ENCODE measurements at regions not wholly inside any gene's neighbourhood (a gene's known extent, or its start where the extent isn't known, plus 50 kb on each side); places are given as distances from the start of the nearest gene placed in this dataset.
"Not testable (repeated sequence)": the region's sequence is repeated elsewhere in the genome, so short reads cannot be mapped to it uniquely, and the experiment has no call there.

GRCh38 chr10:29733323-29733722 is 98.6 kb upstream of the SVIL start:
- Histone ChIP-seq H3K36me3 (ENCODE audit: control insufficient read depth, insufficient read depth, low read length) (no peaks in the 10 kb centered on the region), H3K4me1 (ENCODE audit: control insufficient read depth, insufficient read depth, low read length) (peaks cover 42% of the 10 kb centered on the region), H3K27me3 (ENCODE audit: control insufficient read depth, insufficient read depth, low read length) (peaks cover 33% of the 10 kb centered on the region), H3K9me3 (ENCODE audit: control insufficient read depth, insufficient read depth, low read length) (no peaks in the 10 kb centered on the region), H3K4me3 (ENCODE audit: low read depth, low read length) (no peak overlapping the region), H3K9ac (ENCODE audit: low read depth, low read length) (no peak overlapping the region), H3K27ac (ENCODE audit: low read depth, low read length) (no peak overlapping the region)

GRCh38 chr10:29732918-29733317 is 98.1 kb upstream of the SVIL start:
- H3K9me3 ChIP-seq (ENCODE audit: control insufficient read depth, insufficient read depth, low read length) = no peaks in the 10 kb centered on the region
- no peaks in the 10 kb centered on the region for H3K36me3 ChIP-seq (ENCODE audit: control insufficient read depth, insufficient read depth, low read length)
- no peak overlapping the region for H3K9ac ChIP-seq (ENCODE audit: low read depth, low read length)
- no peak overlapping the region for H3K27ac ChIP-seq (ENCODE audit: low read depth, low read length)
- H3K27me3 ChIP-seq (ENCODE audit: control insufficient read depth, insufficient read depth, low read length) = peaks cover 33% of the 10 kb centered on the region
- H3K4me1 ChIP-seq (ENCODE audit: control insufficient read depth, insufficient read depth, low read length) = peaks cover 46% of the 10 kb centered on the region
- no peak overlapping the region for H3K4me3 ChIP-seq (ENCODE audit: low read depth, low read length)

- Histone ChIP-seq H3K36me3 (ENCODE audit: control insufficient read depth, insufficient read depth, low read length) (no peaks in the 10 kb centered on the region), H3K9me3 (ENCODE audit: control insufficient read depth, insufficient read depth, low read length) (no peaks in the 10 kb centered on the region), H3K27ac (ENCODE audit: low read depth, low read length) (no peak overlapping the region), H3K4me1 (ENCODE audit: control insufficient read depth, insufficient read depth, low read length) (peaks cover 46% of the 10 kb centered on the region), H3K4me3 (ENCODE audit: low read depth, low read length) (no peak overlapping the region), H3K9ac (ENCODE audit: low read depth, low read length) (no peak overlapping the region), H3K27me3 (ENCODE audit: control insufficient read depth, insufficient read depth, low read length) (peaks cover 24% of the 10 kb centered on the region)
These were observed 97.0 kb upstream of the SVIL start for GRCh38 chr10:29731760-29732159.

GRCh38 chr10:29730969-29731368 is 96.2 kb upstream of the SVIL start:
- no peaks in the 10 kb centered on the region for H3K9me3 ChIP-seq (ENCODE audit: control insufficient read depth, insufficient read depth, low read length)
- no peak overlapping the region for H3K9ac ChIP-seq (ENCODE audit: low read depth, low read length)
- no peak overlapping the region for H3K4me3 ChIP-seq (ENCODE audit: low read depth, low read length)
- H3K27me3 ChIP-seq (ENCODE audit: control insufficient read depth, insufficient read depth, low read length) = peaks cover 19% of the 10 kb centered on the region
- no peak overlapping the region for H3K27ac ChIP-seq (ENCODE audit: low read depth, low read length)
- H3K4me1 ChIP-seq (ENCODE audit: control insufficient read depth, insufficient read depth, low read length) = peaks cover 46% of the 10 kb centered on the region
- H3K36me3 ChIP-seq (ENCODE audit: control insufficient read depth, insufficient read depth, low read length) = no peaks in the 10 kb centered on the region

GRCh38 chr10:29730458-29730857 is 95.7 kb upstream of the SVIL start:
- peaks cover 19% of the 10 kb centered on the region for H3K27me3 ChIP-seq (ENCODE audit: control insufficient read depth, insufficient read depth, low read length)
- H3K36me3 ChIP-seq (ENCODE audit: control insufficient read depth, insufficient read depth, low read length) = no peaks in the 10 kb centered on the region
- no peak overlapping the region for H3K27ac ChIP-seq (ENCODE audit: low read depth, low read length)
- no peaks in the 10 kb centered on the region for H3K9me3 ChIP-seq (ENCODE audit: control insufficient read depth, insufficient read depth, low read length)
- no peak overlapping the region for H3K4me3 ChIP-seq (ENCODE audit: low read depth, low read length)
- H3K4me1 ChIP-seq (ENCODE audit: control insufficient read depth, insufficient read depth, low read length) = peaks cover 46% of the 10 kb centered on the region
- no peak overlapping the region for H3K9ac ChIP-seq (ENCODE audit: low read depth, low read length)

- H3K27ac ChIP-seq (ENCODE audit: low read depth, low read length) = peak overlapping the region; percentile 81
- H3K27me3 ChIP-seq (ENCODE audit: control insufficient read depth, insufficient read depth, low read length) = peaks cover 3% of the 10 kb centered on the region
- no peaks in the 10 kb centered on the region for H3K36me3 ChIP-seq (ENCODE audit: control insufficient read depth, insufficient read depth, low read length)
- no peaks in the 10 kb centered on the region for H3K9me3 ChIP-seq (ENCODE audit: control insufficient read depth, insufficient read depth, low read length)
- H3K9ac ChIP-seq (ENCODE audit: low read depth, low read length) = 0 out of 2 replicates have a peak overlapping the region, but pooled peaks have one; percentile 10
- peak overlapping the region; percentile 31; the same call in 1 of the 2 replicates for H3K4me3 ChIP-seq (ENCODE audit: low read depth, low read length)
- H3K4me1 ChIP-seq (ENCODE audit: control insufficient read depth, insufficient read depth, low read length) = peaks cover 43% of the 10 kb centered on the region
These were observed 93.8 kb upstream of the SVIL start for GRCh38 chr10:29728541-29729049.

GRCh38 chr10:29725927-29726326 is 91.2 kb upstream of the SVIL start:
- not testable (repeated sequence) for H3K36me3 ChIP-seq (ENCODE audit: control insufficient read depth, insufficient read depth, low read length); H3K27me3 ChIP-seq (ENCODE audit: control insufficient read depth, insufficient read depth, low read length); H3K9me3 ChIP-seq (ENCODE audit: control insufficient read depth, insufficient read depth, low read length); H3K4me3 ChIP-seq (ENCODE audit: low read depth, low read length); H3K9ac ChIP-seq (ENCODE audit: low read depth, low read length); H3K27ac ChIP-seq (ENCODE audit: low read depth, low read length)
- H3K4me1 ChIP-seq (ENCODE audit: control insufficient read depth, insufficient read depth, low read length) = peaks cover 23% of the 10 kb centered on the region

- Histone ChIP-seq H3K27ac (ENCODE audit: low read depth, low read length) (no peak overlapping the region), H3K36me3 (ENCODE audit: control insufficient read depth, insufficient read depth, low read length) (no peaks in the 10 kb centered on the region), H3K9me3 (ENCODE audit: control insufficient read depth, insufficient read depth, low read length) (peaks cover 2% of the 10 kb centered on the region; the same call in 1 of the 2 replicates), H3K4me1 (ENCODE audit: control insufficient read depth, insufficient read depth, low read length) (peaks cover 20% of the 10 kb centered on the region), H3K4me3 (ENCODE audit: low read depth, low read length) (no peak overlapping the region), H3K27me3 (ENCODE audit: control insufficient read depth, insufficient read depth, low read length) (no peaks in the 10 kb centered on the region), H3K9ac (ENCODE audit: low read depth, low read length) (no peak overlapping the region)
These were observed 90.5 kb upstream of the SVIL start for GRCh38 chr10:29725133-29725720.

- Histone ChIP-seq H3K27ac (ENCODE audit: low read depth, low read length) (no peak overlapping the region), H3K4me1 (ENCODE audit: control insufficient read depth, insufficient read depth, low read length) (peaks cover 15% of the 10 kb centered on the region), H3K9ac (ENCODE audit: low read depth, low read length) (no peak overlapping the region), H3K36me3 (ENCODE audit: control insufficient read depth, insufficient read depth, low read length) (no peaks in the 10 kb centered on the region), H3K27me3 (ENCODE audit: control insufficient read depth, insufficient read depth, low read length) (no peaks in the 10 kb centered on the region), H3K4me3 (ENCODE audit: low read depth, low read length) (no peak overlapping the region), H3K9me3 (ENCODE audit: control insufficient read depth, insufficient read depth, low read length) (peaks cover 10% of the 10 kb centered on the region)
These were observed 89.0 kb upstream of the SVIL start for GRCh38 chr10:29723726-29724125.

GRCh38 chr10:29722777-29723176 is 88.0 kb upstream of the SVIL start:
- Histone ChIP-seq H3K9me3 (ENCODE audit: control insufficient read depth, insufficient read depth, low read length) (peaks cover 10% of the 10 kb centered on the region), H3K4me1 (ENCODE audit: control insufficient read depth, insufficient read depth, low read length) (peaks cover 5% of the 10 kb centered on the region; the same call in 1 of the 2 replicates), H3K4me3 (ENCODE audit: low read depth, low read length) (no peak overlapping the region), H3K27ac (ENCODE audit: low read depth, low read length) (no peak overlapping the region), H3K27me3 (ENCODE audit: control insufficient read depth, insufficient read depth, low read length) (no peaks in the 10 kb centered on the region), H3K9ac (ENCODE audit: low read depth, low read length) (no peak overlapping the region), H3K36me3 (ENCODE audit: control insufficient read depth, insufficient read depth, low read length) (no peaks in the 10 kb centered on the region)

- Histone ChIP-seq H3K9me3 (ENCODE audit: control insufficient read depth, insufficient read depth, low read length) (peaks cover 10% of the 10 kb centered on the region), H3K36me3 (ENCODE audit: control insufficient read depth, insufficient read depth, low read length) (no peaks in the 10 kb centered on the region), H3K4me1 (ENCODE audit: control insufficient read depth, insufficient read depth, low read length) (no peaks in the 10 kb centered on the region), H3K9ac (ENCODE audit: low read depth, low read length) (no peak overlapping the region), H3K27ac (ENCODE audit: low read depth, low read length) (no peak overlapping the region), H3K27me3 (ENCODE audit: control insufficient read depth, insufficient read depth, low read length) (no peaks in the 10 kb centered on the region), H3K4me3 (ENCODE audit: low read depth, low read length) (no peak overlapping the region)
These were observed 85.4 kb upstream of the SVIL start for GRCh38 chr10:29720149-29720548.
